ENCODE measurements at regions not wholly inside any gene's neighbourhood (a gene's known extent, or its start where the extent isn't known, plus 50 kb on each side); places are given as distances from the start of the nearest gene placed in this dataset.

GRCh38 chr15:39171944-39172368 lies 408.9 kb upstream of the THBS1 start:
- TF ChIP-seq POLR2A (IDR thresholded peaks at IDR 0.05; ENCODE audit: low read depth, low read length): no peak
- TF ChIP-seq POLR2AphosphoS5 (IDR thresholded peaks at IDR 0.05; ENCODE audit: low read depth, low read length): no peak
- no peak for TF ChIP-seq SPI1 (IDR thresholded peaks at IDR 0.05; ENCODE audit: low read depth, low read length)
- no peak for TF ChIP-seq POU2F2 (IDR thresholded peaks at IDR 0.05; ENCODE audit: low read depth, low read length)
- no peak for TF ChIP-seq TAF1 (IDR thresholded peaks at IDR 0.05; ENCODE audit: low read depth, low read length)
